HL-60 (cell line): ENCODE measurements at regions not wholly inside any gene's neighbourhood (a gene's known extent, or its start where the extent isn't known, plus 50 kb on each side); places are given as distances from the start of the nearest gene placed in this dataset.

Experiments
- CTCF ChIP-seq: IDR thresholded peaks from one replicate; pipeline ENCODE4 v1.5.1; 2011; ENCODE audit warnings: low read length, control low read depth, inconsistent platforms; ENCODE audit not compliant: insufficient read depth
- POLR2AphosphoS5 ChIP-seq: IDR thresholded peaks from 2 replicates; pipeline ENCODE4 v1.6.1; 2012; ENCODE audit warnings: low read depth

GRCh38 chr3:700514-700913, 392.3 kb upstream of the CNTN6 start:
- TF ChIP-seq CTCF (no peak), POLR2AphosphoS5 (no peak)
